HG03196 (cell line): ENCODE measurements at regions not wholly inside any gene's neighbourhood (a gene's known extent, or its start where the extent isn't known, plus 50 kb on each side); places are given as distances from the start of the nearest gene placed in this dataset.

Source experiments
- ATAC-seq: cut with Tn5 transposase; IDR thresholded peaks from one replicate; pipeline ENCODE4 v1.9.1; 2021; ENCODE audit not compliant: unreplicated experiment

- no peak for ATAC-seq
These were observed 215.5 kb upstream of the BMP4 start for GRCh38 chr14:54172114-54172513.

GRCh38 chr14:54172562-54172961, 215.9 kb upstream of the BMP4 start:
- ATAC-seq: no peak

GRCh38 chr14:54173802-54174201, 217.2 kb upstream of the BMP4 start:
- ATAC-seq: no peak

- ATAC-seq: no peak
These were observed 217.8 kb upstream of the BMP4 start for GRCh38 chr14:54174457-54174856.

- no peak for ATAC-seq
These were observed 218.8 kb upstream of the BMP4 start for GRCh38 chr14:54175298-54175942.

- ATAC-seq: no peak
These were observed 219.8 kb upstream of the CDKN3 start for GRCh38 chr14:54177019-54177418.

- ATAC-seq: no peak
These were observed 218.9 kb upstream of the CDKN3 start for GRCh38 chr14:54177641-54178621.

GRCh38 chr14:54182419-54183045, 214.3 kb upstream of the CDKN3 start:
- no peak for ATAC-seq

GRCh38 chr14:54186821-54187763, 209.7 kb upstream of the CDKN3 start:
- no peak for ATAC-seq

GRCh38 chr14:54188064-54188666, 208.6 kb upstream of the CDKN3 start:
- ATAC-seq: no peak

- ATAC-seq: no peak
These were observed 207.5 kb upstream of the CDKN3 start for GRCh38 chr14:54189333-54189732.

- no peak for ATAC-seq
These were observed 207.0 kb upstream of the CDKN3 start for GRCh38 chr14:54189748-54190354.

GRCh38 chr14:54191846-54192245, 205.0 kb upstream of the CDKN3 start:
- ATAC-seq: no peak

- no peak for ATAC-seq
These were observed 204.2 kb upstream of the CDKN3 start for GRCh38 chr14:54192610-54193009.

GRCh38 chr14:54193871-54194270, 202.9 kb upstream of the CDKN3 start:
- no peak for ATAC-seq

- no peak for ATAC-seq
These were observed 202.3 kb upstream of the CDKN3 start for GRCh38 chr14:54194501-54194900.

- no peak for ATAC-seq
These were observed 199.4 kb upstream of the CDKN3 start for GRCh38 chr14:54197369-54197768.

- no peak for ATAC-seq
These were observed 196.1 kb upstream of the CDKN3 start for GRCh38 chr14:54200726-54201125.

GRCh38 chr14:54202288-54202687, 194.5 kb upstream of the CDKN3 start:
- ATAC-seq: no peak

GRCh38 chr14:54206516-54206915, 190.3 kb upstream of the CDKN3 start:
- ATAC-seq: no peak
